ENCODE measurements at regions not wholly inside any gene's neighbourhood (a gene's known extent, or its start where the extent isn't known, plus 50 kb on each side); places are given as distances from the start of the nearest gene placed in this dataset.

- H3K79me2 ChIP-seq (ENCODE audit: control insufficient read depth, low read length), result no peaks in the 10 kb centered on the region
- peaks cover 2% of the 10 kb centered on the region; the same call in 1 of the 2 replicates for H3K27me3 ChIP-seq (ENCODE audit: control insufficient read depth, low read length)
- H3F3A ChIP-seq (ENCODE audit: control insufficient read depth, insufficient read depth), result no peaks in the 10 kb centered on the region
- no peak overlapping the region for H3K4me2 ChIP-seq (ENCODE audit: low read length)
- TF ChIP-seq EZH2phosphoT487 (IDR thresholded peaks at IDR 0.05; ENCODE audit: borderline replicate concordance, low read length), result no peak
- TF ChIP-seq CTCF (IDR thresholded peaks at IDR 0.05; ENCODE audit: low read depth, low read length, poor library complexity, severe bottlenecking), result no peak
- H3K4me1 ChIP-seq (ENCODE audit: control insufficient read depth, low read length), result no peaks in the 10 kb centered on the region
- no peaks in the 10 kb centered on the region for H3K36me3 ChIP-seq (ENCODE audit: control insufficient read depth, low read length)
- H3K4me3 ChIP-seq (ENCODE audit: low read length), result no peak overlapping the region
- no peak overlapping the region for H3K27ac ChIP-seq (ENCODE audit: low read depth, low read length)
- no peaks in the 10 kb centered on the region for H3K9me3 ChIP-seq (ENCODE audit: control insufficient read depth, insufficient read depth, low read length)
- H3K9me2 ChIP-seq (replicated peaks; ENCODE audit: control insufficient read depth, low read length), result no peaks in the 10 kb centered on the region
- no peaks in the 10 kb centered on the region for H4K20me1 ChIP-seq (ENCODE audit: control insufficient read depth, insufficient read depth, low read depth, low read length)
Measured at GRCh38 chr9:99544526-99544925, 277.2 kb upstream of the NR4A3 start.

- Histone ChIP-seq H4K20me1 (ENCODE audit: control insufficient read depth, insufficient read depth, low read depth, low read length) (no peaks in the 10 kb centered on the region), H3K4me1 (ENCODE audit: control insufficient read depth, low read length) (no peaks in the 10 kb centered on the region), H3K4me3 (ENCODE audit: low read length) (no peak overlapping the region), H3K4me2 (ENCODE audit: low read length) (no peak overlapping the region), H3K79me2 (ENCODE audit: control insufficient read depth, low read length) (no peaks in the 10 kb centered on the region), H3K27ac (ENCODE audit: low read depth, low read length) (no peak overlapping the region), H3K9me3 (ENCODE audit: control insufficient read depth, insufficient read depth, low read length) (no peaks in the 10 kb centered on the region), H3K9me2 (replicated peaks; ENCODE audit: control insufficient read depth, low read length) (no peaks in the 10 kb centered on the region), H3F3A (ENCODE audit: control insufficient read depth, insufficient read depth) (no peaks in the 10 kb centered on the region), H3K36me3 (ENCODE audit: control insufficient read depth, low read length) (no peaks in the 10 kb centered on the region), H3K27me3 (ENCODE audit: control insufficient read depth, low read length) (peaks cover 2% of the 10 kb centered on the region; the same call in 1 of the 2 replicates)
- TF ChIP-seq EZH2phosphoT487 (IDR thresholded peaks at IDR 0.05; ENCODE audit: borderline replicate concordance, low read length) (no peak), CTCF (IDR thresholded peaks at IDR 0.05; ENCODE audit: low read depth, low read length, poor library complexity, severe bottlenecking) (no peak)
Measured at GRCh38 chr9:99549441-99549840, 272.2 kb upstream of the NR4A3 start.

- no peaks in the 10 kb centered on the region for H3F3A ChIP-seq (ENCODE audit: control insufficient read depth, insufficient read depth)
- TF ChIP-seq CTCF (IDR thresholded peaks at IDR 0.05; ENCODE audit: low read depth, low read length, poor library complexity, severe bottlenecking) (no peak), EZH2phosphoT487 (IDR thresholded peaks at IDR 0.05; ENCODE audit: borderline replicate concordance, low read length) (no peak)
- H3K9me3 ChIP-seq (ENCODE audit: control insufficient read depth, insufficient read depth, low read length), result no peaks in the 10 kb centered on the region
- H3K79me2 ChIP-seq (ENCODE audit: control insufficient read depth, low read length), result no peaks in the 10 kb centered on the region
- no peak overlapping the region for H3K4me3 ChIP-seq (ENCODE audit: low read length)
- no peaks in the 10 kb centered on the region for H3K4me1 ChIP-seq (ENCODE audit: control insufficient read depth, low read length)
- H3K27ac ChIP-seq (ENCODE audit: low read depth, low read length), result no peak overlapping the region
- no peaks in the 10 kb centered on the region for H3K27me3 ChIP-seq (ENCODE audit: control insufficient read depth, low read length)
- H4K20me1 ChIP-seq (ENCODE audit: control insufficient read depth, insufficient read depth, low read depth, low read length), result no peaks in the 10 kb centered on the region
- H3K9me2 ChIP-seq (replicated peaks; ENCODE audit: control insufficient read depth, low read length), result no peaks in the 10 kb centered on the region
- H3K4me2 ChIP-seq (ENCODE audit: low read length), result no peak overlapping the region
- no peaks in the 10 kb centered on the region for H3K36me3 ChIP-seq (ENCODE audit: control insufficient read depth, low read length)
Measured at GRCh38 chr9:99555792-99556191, 265.9 kb upstream of the NR4A3 start.

GRCh38 chr9:99556998-99557397, 264.7 kb upstream of the NR4A3 start:
- H3K4me2 ChIP-seq (ENCODE audit: low read length), result no peak overlapping the region
- no peaks in the 10 kb centered on the region for H3K9me2 ChIP-seq (replicated peaks; ENCODE audit: control insufficient read depth, low read length)
- no peaks in the 10 kb centered on the region for H3K27me3 ChIP-seq (ENCODE audit: control insufficient read depth, low read length)
- no peaks in the 10 kb centered on the region for H4K20me1 ChIP-seq (ENCODE audit: control insufficient read depth, insufficient read depth, low read depth, low read length)
- no peaks in the 10 kb centered on the region for H3K9me3 ChIP-seq (ENCODE audit: control insufficient read depth, insufficient read depth, low read length)
- H3K79me2 ChIP-seq (ENCODE audit: control insufficient read depth, low read length), result no peaks in the 10 kb centered on the region
- TF ChIP-seq CTCF (IDR thresholded peaks at IDR 0.05; ENCODE audit: low read depth, low read length, poor library complexity, severe bottlenecking) (no peak), EZH2phosphoT487 (IDR thresholded peaks at IDR 0.05; ENCODE audit: borderline replicate concordance, low read length) (no peak)
- no peaks in the 10 kb centered on the region for H3F3A ChIP-seq (ENCODE audit: control insufficient read depth, insufficient read depth)
- no peak overlapping the region for H3K4me3 ChIP-seq (ENCODE audit: low read length)
- no peaks in the 10 kb centered on the region for H3K36me3 ChIP-seq (ENCODE audit: control insufficient read depth, low read length)
- H3K4me1 ChIP-seq (ENCODE audit: control insufficient read depth, low read length), result no peaks in the 10 kb centered on the region
- no peak overlapping the region for H3K27ac ChIP-seq (ENCODE audit: low read depth, low read length)

All from DOHH2 (cell line).